ENCODE measurements at regions not wholly inside any gene's neighbourhood (a gene's known extent, or its start where the extent isn't known, plus 50 kb on each side); places are given as distances from the start of the nearest gene placed in this dataset.

- Histone ChIP-seq H3K27me3 (ENCODE audit: control insufficient read depth, insufficient read depth, low read length) (no peaks in the 10 kb centered on the region), H3K9ac (ENCODE audit: low read length in 3 of 3) (no peak overlapping the region), H3K4me3 (ENCODE audit: low read length in 3 of 3) (no peak overlapping the region), H3K27ac (ENCODE audit: low read depth in 2 of 2, low read length in 2 of 2) (no peak overlapping the region), H3K4me1 (ENCODE audit: control insufficient read depth in 2 of 3, insufficient read depth in 2 of 3, low read depth in 1 of 3, low read length in 3 of 3) (peaks cover 0 to 5% (median 0%) of the 10 kb centered on the region in 3 donors), H3K36me3 (ENCODE audit: control insufficient read depth in 2 of 3, insufficient read depth in 3 of 3, low read length in 3 of 3) (no peaks in the 10 kb centered on the region), H3K9me3 (ENCODE audit: control insufficient read depth in 2 of 3, insufficient read depth in 1 of 3, low read length in 3 of 3) (no peaks in the 10 kb centered on the region)
- FAIRE-seq, result no peak
- intact Hi-C loops (cut with DNase I), result no loop called here
- no peak for DNase-seq
- TF ChIP-seq CTCF (IDR thresholded peaks at IDR 0.05; ENCODE audit: borderline replicate concordance, extremely low read depth, insufficient read depth), result no peak
Observed at GRCh38 chr12:68447797-68448260, 115.7 kb upstream of the MDM1 start.

GRCh38 chr12:68449196-68449595 is 117.0 kb upstream of the MDM1 start:
- peaks cover 0 to 5% (median 0%) of the 10 kb centered on the region in 3 donors for H3K4me1 ChIP-seq (ENCODE audit: control insufficient read depth in 2 of 3, insufficient read depth in 2 of 3, low read depth in 1 of 3, low read length in 3 of 3)
- intact Hi-C loops (cut with DNase I), result no loop called here
- FAIRE-seq, result no peak

GRCh38 chr12:68450947-68451260 is 118.7 kb upstream of the MDM1 start:
- Histone ChIP-seq H3K4me3 (ENCODE audit: low read length in 3 of 3) (peak overlapping the region in 2 of 3 donors; percentile 45 to 47), H3K27me3 (ENCODE audit: control insufficient read depth, insufficient read depth, low read length) (no peaks in the 10 kb centered on the region), H3K36me3 (ENCODE audit: control insufficient read depth in 2 of 3, insufficient read depth in 3 of 3, low read length in 3 of 3) (no peaks in the 10 kb centered on the region), H3K9ac (ENCODE audit: low read length in 3 of 3) (peak overlapping the region in 1 of 3 donors; percentile 20), H3K27ac (ENCODE audit: low read depth in 2 of 2, low read length in 2 of 2) (peak overlapping the region; percentile 54 to 67), H3K9me3 (ENCODE audit: control insufficient read depth in 2 of 3, insufficient read depth in 1 of 3, low read length in 3 of 3) (no peaks in the 10 kb centered on the region), H3K4me1 (ENCODE audit: control insufficient read depth in 2 of 3, insufficient read depth in 2 of 3, low read depth in 1 of 3, low read length in 3 of 3) (peaks cover 0 to 7% (median 0%) of the 10 kb centered on the region in 3 donors)
- no peak for DNase-seq
- intact Hi-C loops (cut with DNase I), result no loop called here
- TF ChIP-seq CTCF (IDR thresholded peaks at IDR 0.05; ENCODE audit: borderline replicate concordance, extremely low read depth, insufficient read depth), result no peak
- no peak for FAIRE-seq

More at GRCh38 chr12:68449196-68449595, 117.0 kb upstream of the MDM1 start:
- Histone ChIP-seq H3K36me3 (ENCODE audit: control insufficient read depth in 2 of 3, insufficient read depth in 3 of 3, low read length in 3 of 3) (no peaks in the 10 kb centered on the region), H3K4me3 (ENCODE audit: low read length in 3 of 3) (no peak overlapping the region), H3K9ac (ENCODE audit: low read length in 3 of 3) (no peak overlapping the region), H3K27me3 (ENCODE audit: control insufficient read depth, insufficient read depth, low read length) (no peaks in the 10 kb centered on the region), H3K27ac (ENCODE audit: low read depth in 2 of 2, low read length in 2 of 2) (no peak overlapping the region), H3K9me3 (ENCODE audit: control insufficient read depth in 2 of 3, insufficient read depth in 1 of 3, low read length in 3 of 3) (no peaks in the 10 kb centered on the region)
- TF ChIP-seq CTCF (IDR thresholded peaks at IDR 0.05; ENCODE audit: borderline replicate concordance, extremely low read depth, insufficient read depth), result no peak
- DNase-seq, result no peak
